ENCODE measurements at regions not wholly inside any gene's neighbourhood (a gene's known extent, or its start where the extent isn't known, plus 50 kb on each side); places are given as distances from the start of the nearest gene placed in this dataset.

- Histone ChIP-seq H3K27ac (ENCODE audit: low read depth, low read length) (no peak overlapping the region), H4K91ac (ENCODE audit: low read depth, low read length) (no peak overlapping the region), H3K79me1 (ENCODE audit: low read length) (no peaks in the 10 kb centered on the region), H3K4me1 (ENCODE audit: control insufficient read depth in 1 of 2, insufficient read depth in 2 of 2, low read length in 2 of 2) (no peaks in the 10 kb centered on the region), H2AK5ac (ENCODE audit: low read length) (no peak overlapping the region), H3K4me2 (ENCODE audit: low read length) (no peak overlapping the region), H2AFZ (ENCODE audit: insufficient read depth, low read length, poor library complexity) (no peak overlapping the region), H3K9me3 (ENCODE audit: insufficient read depth, low read depth, low read length) (no peaks in the 10 kb centered on the region), H3K27me3 (ENCODE audit: insufficient read depth, low read length) (no peaks in the 10 kb centered on the region), H2BK12ac (ENCODE audit: low read length) (no peak overlapping the region), H3K9ac (ENCODE audit: low read length) (no peak overlapping the region), H2BK120ac (ENCODE audit: insufficient read depth, low read length, poor library complexity) (no peak overlapping the region), H3K4me3 (ENCODE audit: low read depth, low read length) (no peak overlapping the region), H3K4ac (ENCODE audit: low read depth, low read length) (no peak overlapping the region), H3K79me2 (ENCODE audit: control insufficient read depth, insufficient read depth, low read length, poor library complexity) (no peaks in the 10 kb centered on the region), H4K12ac (ENCODE audit: low read depth, low read length) (no peak overlapping the region), H3K23ac (ENCODE audit: low read length) (no peak overlapping the region), H2BK5ac (ENCODE audit: low read depth, low read length, poor library complexity) (no peak overlapping the region), H3K36me3 (ENCODE audit: control insufficient read depth in 1 of 2, insufficient read depth in 2 of 2, low read length in 2 of 2) (no peaks in the 10 kb centered on the region), H3K14ac (ENCODE audit: low read length) (no peak overlapping the region), H4K8ac (ENCODE audit: low read depth, low read length) (no peak overlapping the region), H3K18ac (ENCODE audit: low read length) (no peak overlapping the region)
- no CpG with 5 or more reads among the region's 2 CpGs for WGBS (ENCODE audit: extremely low coverage, insufficient coverage, insufficient read length)
- no peak for DNase-seq
Observed at GRCh38 chr3:180288816-180289215, 252.1 kb upstream of the PEX5L start.

- no peak overlapping the region for H3K9ac ChIP-seq (ENCODE audit: low read length)
- H2BK120ac ChIP-seq (ENCODE audit: insufficient read depth, low read length, poor library complexity), result no peak overlapping the region
- no peak overlapping the region for H3K14ac ChIP-seq (ENCODE audit: low read length)
- no peak overlapping the region for H2AFZ ChIP-seq (ENCODE audit: insufficient read depth, low read length, poor library complexity)
- DNase-seq, result no peak
- H3K9me3 ChIP-seq (ENCODE audit: insufficient read depth, low read depth, low read length), result no peaks in the 10 kb centered on the region
- H3K79me2 ChIP-seq (ENCODE audit: control insufficient read depth, insufficient read depth, low read length, poor library complexity), result no peaks in the 10 kb centered on the region
- H4K8ac ChIP-seq (ENCODE audit: low read depth, low read length), result no peak overlapping the region
- H4K12ac ChIP-seq (ENCODE audit: low read depth, low read length), result no peak overlapping the region
- no peaks in the 10 kb centered on the region for H3K4me1 ChIP-seq (ENCODE audit: control insufficient read depth in 1 of 2, insufficient read depth in 2 of 2, low read length in 2 of 2)
- no peak overlapping the region for H2BK5ac ChIP-seq (ENCODE audit: low read depth, low read length, poor library complexity)
- H3K27ac ChIP-seq (ENCODE audit: low read depth, low read length), result no peak overlapping the region
- no peak overlapping the region for H2AK5ac ChIP-seq (ENCODE audit: low read length)
- no peak overlapping the region for H3K18ac ChIP-seq (ENCODE audit: low read length)
- no peak overlapping the region for H2BK12ac ChIP-seq (ENCODE audit: low read length)
- H4K91ac ChIP-seq (ENCODE audit: low read depth, low read length), result no peak overlapping the region
- no peaks in the 10 kb centered on the region for H3K27me3 ChIP-seq (ENCODE audit: insufficient read depth, low read length)
- H3K23ac ChIP-seq (ENCODE audit: low read length), result no peak overlapping the region
- H3K4ac ChIP-seq (ENCODE audit: low read depth, low read length), result no peak overlapping the region
- no peak overlapping the region for H3K4me2 ChIP-seq (ENCODE audit: low read length)
- H3K79me1 ChIP-seq (ENCODE audit: low read length), result no peaks in the 10 kb centered on the region
- H3K36me3 ChIP-seq (ENCODE audit: control insufficient read depth in 1 of 2, insufficient read depth in 2 of 2, low read length in 2 of 2), result no peaks in the 10 kb centered on the region
- H3K4me3 ChIP-seq (ENCODE audit: low read depth, low read length), result no peak overlapping the region
Observed at GRCh38 chr3:180290300-180290699, 253.6 kb upstream of the PEX5L start.

DNA sequence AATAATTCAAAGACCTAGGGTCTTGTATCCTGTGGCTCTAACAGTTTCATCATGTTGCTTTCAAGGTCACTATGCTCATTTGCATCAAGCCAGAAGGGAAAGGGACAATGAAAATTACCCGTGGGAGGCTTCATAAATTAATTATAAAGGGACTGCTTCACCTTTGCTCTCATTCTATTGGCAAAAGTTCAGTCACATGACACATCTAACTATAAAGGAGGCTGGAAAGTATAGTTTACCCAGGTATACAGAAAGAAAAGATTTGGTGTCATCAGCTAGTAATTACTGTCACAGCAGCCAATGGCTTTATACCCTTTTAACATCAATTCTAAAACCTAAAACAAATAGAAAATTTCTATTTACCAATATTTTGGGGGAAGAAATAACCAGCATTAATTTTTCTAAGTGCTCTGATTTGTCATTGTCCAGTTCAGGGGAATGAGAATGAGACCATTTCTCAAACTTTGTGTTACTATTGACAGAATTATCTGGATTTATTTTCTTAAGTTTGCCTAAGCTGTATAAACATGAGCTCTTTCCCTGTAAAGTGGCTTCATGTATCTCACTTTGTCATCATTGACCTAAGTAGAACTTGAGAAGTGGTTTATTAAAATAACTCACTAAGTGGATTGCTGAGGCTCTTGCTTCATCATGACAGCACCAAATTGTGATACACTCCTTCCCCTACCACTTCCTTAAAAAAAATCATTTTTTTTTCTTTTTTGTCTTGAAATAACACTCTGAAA, 257.7 kb upstream of the PEX5L start:
- Histone ChIP-seq H3K4me2 (ENCODE audit: low read length) (no peak overlapping the region), H3K36me3 (ENCODE audit: control insufficient read depth in 1 of 2, insufficient read depth in 2 of 2, low read length in 2 of 2) (no peaks in the 10 kb centered on the region), H3K27me3 (ENCODE audit: insufficient read depth, low read length) (no peaks in the 10 kb centered on the region), H3K79me1 (ENCODE audit: low read length) (no peaks in the 10 kb centered on the region), H2BK12ac (ENCODE audit: low read length) (no peak overlapping the region), H3K4me3 (ENCODE audit: low read depth, low read length) (no peak overlapping the region), H3K18ac (ENCODE audit: low read length) (no peak overlapping the region), H3K4me1 (ENCODE audit: control insufficient read depth in 1 of 2, insufficient read depth in 2 of 2, low read length in 2 of 2) (peaks cover 0 to 2% of the 10 kb centered on the region in 2 experiments), H4K8ac (ENCODE audit: low read depth, low read length) (no peak overlapping the region), H2AFZ (ENCODE audit: insufficient read depth, low read length, poor library complexity) (no peak overlapping the region), H4K12ac (ENCODE audit: low read depth, low read length) (no peak overlapping the region), H2BK120ac (ENCODE audit: insufficient read depth, low read length, poor library complexity) (no peak overlapping the region), H3K14ac (ENCODE audit: low read length) (no peak overlapping the region), H2AK5ac (ENCODE audit: low read length) (no peak overlapping the region), H3K4ac (ENCODE audit: low read depth, low read length) (no peak overlapping the region), H3K23ac (ENCODE audit: low read length) (no peak overlapping the region), H3K27ac (ENCODE audit: low read depth, low read length) (no peak overlapping the region), H2BK5ac (ENCODE audit: low read depth, low read length, poor library complexity) (no peak overlapping the region), H4K91ac (ENCODE audit: low read depth, low read length) (no peak overlapping the region), H3K79me2 (ENCODE audit: control insufficient read depth, insufficient read depth, low read length, poor library complexity) (no peaks in the 10 kb centered on the region), H3K9ac (ENCODE audit: low read length) (no peak overlapping the region), H3K9me3 (ENCODE audit: insufficient read depth, low read depth, low read length) (no peaks in the 10 kb centered on the region)
- DNase-seq, result no peak
- WGBS (ENCODE audit: extremely low coverage, insufficient coverage, insufficient read length), result no CpG with 5 or more reads among the region's 1 CpG

DNA sequence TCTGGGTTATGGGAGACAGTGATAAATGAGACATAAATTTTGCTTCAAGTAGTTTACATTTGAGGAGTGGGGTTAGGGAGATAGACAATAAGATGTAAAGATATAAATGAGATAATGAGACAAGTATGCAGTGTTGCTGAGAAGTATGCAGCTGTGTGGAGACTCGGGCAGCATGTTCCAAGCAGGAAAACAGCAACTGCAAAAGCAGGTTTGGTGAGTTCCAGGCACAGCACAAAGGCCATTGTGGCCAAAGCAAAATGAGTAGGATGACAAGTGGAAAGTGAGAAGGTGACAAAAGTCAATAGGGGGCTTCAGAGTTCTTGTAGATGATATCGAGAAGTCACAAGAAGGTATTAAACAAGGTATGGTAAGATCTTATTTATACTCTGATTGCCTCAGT, 259.1 kb upstream of the PEX5L start:
- Histone ChIP-seq H4K12ac (ENCODE audit: low read depth, low read length) (no peak overlapping the region), H3K27me3 (ENCODE audit: insufficient read depth, low read length) (no peaks in the 10 kb centered on the region), H4K8ac (ENCODE audit: low read depth, low read length) (no peak overlapping the region), H3K79me2 (ENCODE audit: control insufficient read depth, insufficient read depth, low read length, poor library complexity) (no peaks in the 10 kb centered on the region), H2AK5ac (ENCODE audit: low read length) (no peak overlapping the region), H3K4me1 (ENCODE audit: control insufficient read depth in 1 of 2, insufficient read depth in 2 of 2, low read length in 2 of 2) (peaks cover 0 to 2% of the 10 kb centered on the region in 2 experiments), H2BK120ac (ENCODE audit: insufficient read depth, low read length, poor library complexity) (no peak overlapping the region), H3K4me2 (ENCODE audit: low read length) (no peak overlapping the region), H3K79me1 (ENCODE audit: low read length) (no peaks in the 10 kb centered on the region), H2AFZ (ENCODE audit: insufficient read depth, low read length, poor library complexity) (no peak overlapping the region), H3K27ac (ENCODE audit: low read depth, low read length) (no peak overlapping the region), H3K18ac (ENCODE audit: low read length) (no peak overlapping the region), H3K4me3 (ENCODE audit: low read depth, low read length) (no peak overlapping the region), H2BK12ac (ENCODE audit: low read length) (no peak overlapping the region), H3K4ac (ENCODE audit: low read depth, low read length) (no peak overlapping the region), H2BK5ac (ENCODE audit: low read depth, low read length, poor library complexity) (no peak overlapping the region), H3K14ac (ENCODE audit: low read length) (no peak overlapping the region), H3K9ac (ENCODE audit: low read length) (no peak overlapping the region), H3K23ac (ENCODE audit: low read length) (no peak overlapping the region), H3K36me3 (ENCODE audit: control insufficient read depth in 1 of 2, insufficient read depth in 2 of 2, low read length in 2 of 2) (no peaks in the 10 kb centered on the region), H4K91ac (ENCODE audit: low read depth, low read length) (no peak overlapping the region), H3K9me3 (ENCODE audit: insufficient read depth, low read depth, low read length) (no peaks in the 10 kb centered on the region)
- peak in 1 of 2 donors; percentile 24 for DNase-seq
- no CpG with 5 or more reads among the region's 2 CpGs for WGBS (ENCODE audit: extremely low coverage, insufficient coverage, insufficient read length)

Data from trophoblast cell (in vitro differentiated cells and primary cell).